PC-3 (cell line): ENCODE measurements at regions not wholly inside any gene's neighbourhood (a gene's known extent, or its start where the extent isn't known, plus 50 kb on each side); places are given as distances from the start of the nearest gene placed in this dataset.

Experiments used
- ATAC-seq: fragments of 200-7000 bp; cut with Tn5 transposase; 2 replicates; pipeline ENCODE4 v1.9.1; 2020; ENCODE audit warnings: mild to moderate bottlenecking, moderate library complexity
- BruUV-seq: library from RNA; stranded (reverse); fragments of 400-500 nt; replicated peaks from 2 replicates; lab custom pipeline; 2021; lab: Mats Ljungman, UMichigan
- CTCF ChIA-PET: fragments of 300-600 bp; sonication (Branson Sonifier 250); formaldehyde crosslinking; loops from one replicate; lab custom pipeline; 2022; ENCODE audit warnings: antibody characterized with exemption; lab: Charles Lee
- POLR2A ChIA-PET: fragments of 300-600 bp; sonication (Branson Sonifier 250); formaldehyde crosslinking; loops from one replicate; lab custom pipeline; 2022; ENCODE audit warnings: antibody characterized with exemption; ENCODE audit not compliant: unreplicated experiment; lab: Charles Lee
- DNase-seq: peaks from one replicate; pipeline ENCODE4 v3.0.0-alpha.2; 2015
- H2AFZ ChIP-seq: fragments of 300-600 bp; sonication (generic); 2 replicates; pipeline ENCODE4 v1.6.0; 2016; ENCODE audit warnings: antibody characterized with exemption, low read length
- H3F3A ChIP-seq: fragments of 300-600 bp; sonication (generic); one replicate; pipeline ENCODE4 v1.6.0; 2017; ENCODE audit warnings: antibody characterized with exemption, low read length, control low read depth, mild to moderate bottlenecking; ENCODE audit not compliant: unreplicated experiment
- H3K27ac ChIP-seq: fragments of 300-600 bp; sonication (generic); 2 replicates; pipeline ENCODE4 v1.5.1; 2016; ENCODE audit warnings: mild to moderate bottlenecking, low read length
- H3K27me3 ChIP-seq: fragments of 300-600 bp; sonication (generic); 2 replicates; pipeline ENCODE4 v1.6.1; 2016; ENCODE audit warnings: low read length, mixed read lengths
- H3K36me3 ChIP-seq: fragments of 300-600 bp; sonication (generic); 2 replicates; pipeline ENCODE4 v1.6.1; 2016; ENCODE audit warnings: low read depth, mixed run types, low read length, mixed read lengths
- H3K4me1 ChIP-seq: fragments of 300-600 bp; sonication (generic); 2 replicates; pipeline ENCODE4 v1.5.1; 2016; ENCODE audit warnings: low read length; ENCODE audit not compliant: insufficient read depth
- H3K4me2 ChIP-seq: fragments of 300-600 bp; sonication (generic); 2 replicates; pipeline ENCODE4 v1.6.0; 2016; ENCODE audit warnings: low read length
- H3K4me3 ChIP-seq: fragments of 300-600 bp; sonication (generic); 2 replicates; pipeline ENCODE4 v1.5.1; 2016; ENCODE audit warnings: mild to moderate bottlenecking, low read length, mixed read lengths
- H3K79me2 ChIP-seq: fragments of 300-600 bp; sonication (generic); 2 replicates; pipeline ENCODE4 v1.6.1; 2017; ENCODE audit warnings: low read length, mixed read lengths
- H3K9ac ChIP-seq: fragments of 300-600 bp; sonication (generic); 2 replicates; pipeline ENCODE4 v1.6.0; 2016; ENCODE audit warnings: mild to moderate bottlenecking, low read length
- H3K9me2 ChIP-seq: fragments of 300-600 bp; sonication (generic); replicated peaks from 2 replicates; pipeline ENCODE4 v1.6.1; 2016; ENCODE audit warnings: mixed run types, low read length, mixed read lengths
- H3K9me3 ChIP-seq: fragments of 300-600 bp; sonication (generic); 2 replicates; pipeline ENCODE4 v1.6.1; 2016; ENCODE audit warnings: low read length, mixed read lengths
- H4K20me1 ChIP-seq: fragments of 300-600 bp; sonication (generic); 2 replicates; pipeline ENCODE4 v1.6.1; 2016; ENCODE audit warnings: low read length, mixed read lengths
- EZH2 ChIP-seq: fragments of 300-600 bp; sonication (generic); IDR thresholded peaks from one replicate; pipeline ENCODE4 v1.6.1; 2017; ENCODE audit warnings: antibody characterized with exemption, mild to moderate bottlenecking, low read length; ENCODE audit not compliant: unreplicated experiment
- EZH2phosphoT487 ChIP-seq: fragments of 300-600 bp; sonication (generic); IDR thresholded peaks from 2 replicates; pipeline ENCODE4 v1.6.1; 2018; ENCODE audit warnings: mild to moderate bottlenecking, antibody characterized with exemption, low read length, borderline replicate concordance
- intact Hi-C: fragments of 100-400 bp; cut with micrococcal nuclease; formaldehyde crosslinking; loops from 2 replicates; pipeline ENCODE4 v1.9.0; 2023
- TF ChIP-seq, protein P1 (sequence below): fragments of 300-600 bp; sonication (generic); conservative IDR thresholded peaks from 2 replicates; pipeline ENCODE4 v1.5.1; 2017; ENCODE audit warnings: antibody characterized with exemption, low read depth, mild to moderate bottlenecking, low read length

DNA sequence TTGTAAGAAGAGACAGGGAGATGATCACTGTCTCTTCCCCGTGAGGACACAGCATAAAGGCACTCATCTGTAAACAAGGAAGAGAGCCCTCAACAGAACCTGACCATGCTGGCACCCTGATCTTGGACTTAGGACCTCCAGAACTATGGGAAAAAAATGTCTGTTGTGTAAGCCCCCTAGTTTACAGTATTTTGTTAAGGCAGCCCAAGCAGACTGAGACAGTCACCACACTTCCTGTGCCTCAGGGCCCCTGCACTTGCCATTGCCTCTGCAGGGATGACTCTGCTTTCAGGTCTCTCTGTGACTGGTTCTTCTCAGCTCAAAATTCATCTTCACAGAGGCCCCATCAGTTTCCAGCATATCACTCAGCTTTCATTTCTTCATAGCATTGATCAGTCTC is 372.1 kb downstream of the TLE1 start:
- Histone ChIP-seq H3K4me3 (no peak overlapping the region), H3K27me3 (no peaks in the 10 kb centered on the region), H2AFZ (no peak overlapping the region), H4K20me1 (no peaks in the 10 kb centered on the region), H3K36me3 (no peaks in the 10 kb centered on the region), H3K9ac (no peak overlapping the region), H3F3A (no peaks in the 10 kb centered on the region), H3K4me1 (peaks cover 14% of the 10 kb centered on the region), H3K4me2 (no peak overlapping the region), H3K9me3 (no peaks in the 10 kb centered on the region), H3K79me2 (no peaks in the 10 kb centered on the region), H3K27ac (no peak overlapping the region), H3K9me2 (no peaks in the 10 kb centered on the region)
- POLR2A ChIA-PET, result no interaction called here
- CTCF ChIA-PET, result no interaction called here
- no peak for DNase-seq
- intact Hi-C loops, result loop anchor here (10.0 kb wide), 1 partner anchor 178 kb away; no protein-coding TSS in a partner anchor
- no TSS peak for BruUV-seq
- ATAC-seq, result no peak
- no peak for TF ChIP-seq EZH2
- TF ChIP-seq EZH2phosphoT487, result no peak
- TF ChIP-seq, protein P1, sequence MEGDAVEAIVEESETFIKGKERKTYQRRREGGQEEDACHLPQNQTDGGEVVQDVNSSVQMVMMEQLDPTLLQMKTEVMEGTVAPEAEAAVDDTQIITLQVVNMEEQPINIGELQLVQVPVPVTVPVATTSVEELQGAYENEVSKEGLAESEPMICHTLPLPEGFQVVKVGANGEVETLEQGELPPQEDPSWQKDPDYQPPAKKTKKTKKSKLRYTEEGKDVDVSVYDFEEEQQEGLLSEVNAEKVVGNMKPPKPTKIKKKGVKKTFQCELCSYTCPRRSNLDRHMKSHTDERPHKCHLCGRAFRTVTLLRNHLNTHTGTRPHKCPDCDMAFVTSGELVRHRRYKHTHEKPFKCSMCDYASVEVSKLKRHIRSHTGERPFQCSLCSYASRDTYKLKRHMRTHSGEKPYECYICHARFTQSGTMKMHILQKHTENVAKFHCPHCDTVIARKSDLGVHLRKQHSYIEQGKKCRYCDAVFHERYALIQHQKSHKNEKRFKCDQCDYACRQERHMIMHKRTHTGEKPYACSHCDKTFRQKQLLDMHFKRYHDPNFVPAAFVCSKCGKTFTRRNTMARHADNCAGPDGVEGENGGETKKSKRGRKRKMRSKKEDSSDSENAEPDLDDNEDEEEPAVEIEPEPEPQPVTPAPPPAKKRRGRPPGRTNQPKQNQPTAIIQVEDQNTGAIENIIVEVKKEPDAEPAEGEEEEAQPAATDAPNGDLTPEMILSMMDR, result no peak

DNA sequence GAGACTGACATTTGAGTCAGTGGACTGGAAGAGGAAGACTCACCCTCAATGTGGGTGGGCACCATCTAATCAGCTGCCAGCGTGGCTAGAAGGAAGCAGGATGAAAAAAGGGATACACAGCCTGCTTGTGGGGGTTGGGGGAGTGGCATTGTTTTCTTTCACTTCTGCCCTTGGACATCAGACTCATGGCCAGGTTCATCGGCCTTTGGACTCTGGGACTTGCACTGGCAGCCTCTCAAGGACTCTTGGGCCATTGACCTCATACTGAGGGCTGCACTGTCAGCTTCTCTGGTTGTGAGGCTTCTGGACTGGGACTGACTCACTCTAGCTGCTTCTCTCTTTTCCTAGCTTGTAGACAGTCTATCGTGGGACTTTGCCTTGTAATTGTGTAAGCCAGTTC is 374.9 kb downstream of the TLE1 start:
- intact Hi-C loops, result loop anchor here (10.0 kb wide), 1 partner anchor 180 kb away; no protein-coding TSS in a partner anchor
- H3K27me3 ChIP-seq, result no peaks in the 10 kb centered on the region
- ATAC-seq (no peak), DNase-seq (no peak)
- H3K79me2 ChIP-seq, result no peaks in the 10 kb centered on the region
- H2AFZ ChIP-seq, result no peak overlapping the region
- no peak overlapping the region for H3K4me3 ChIP-seq
- no peaks in the 10 kb centered on the region for H3K9me2 ChIP-seq
- BruUV-seq, result no TSS peak
- no peak overlapping the region for H3K4me2 ChIP-seq
- no peak overlapping the region for H3K27ac ChIP-seq
- ChIA-PET CTCF (no interaction called here), POLR2A (no interaction called here)
- no peak overlapping the region for H3K9ac ChIP-seq
- H4K20me1 ChIP-seq, result no peaks in the 10 kb centered on the region
- TF ChIP-seq EZH2 (no peak), EZH2phosphoT487 (no peak)
- TF ChIP-seq, protein P1, result no peak
- no peaks in the 10 kb centered on the region for H3F3A ChIP-seq
- H3K36me3 ChIP-seq, result no peaks in the 10 kb centered on the region
- peaks cover 14% of the 10 kb centered on the region for H3K4me1 ChIP-seq
- H3K9me3 ChIP-seq, result no peaks in the 10 kb centered on the region

DNA sequence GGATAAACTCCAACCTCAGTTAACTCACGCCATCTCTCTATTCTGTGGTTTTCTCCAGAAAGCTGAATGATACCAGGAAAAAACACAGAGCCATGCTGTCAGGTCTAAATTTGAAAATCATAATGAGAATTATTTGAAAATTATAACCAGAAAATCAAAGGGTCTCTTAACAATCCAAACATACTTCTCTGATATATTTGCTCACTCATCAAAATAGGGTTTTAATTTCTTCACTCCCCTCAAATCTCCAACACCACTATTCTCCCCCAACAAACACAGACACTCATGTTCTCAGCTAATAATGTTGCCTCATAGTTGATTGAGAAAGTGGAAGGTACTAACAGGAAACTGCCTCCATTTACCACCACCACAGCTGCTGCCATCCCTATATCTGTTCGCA is 375.5 kb downstream of the TLE1 start:
- Histone ChIP-seq H3K4me1 (peaks cover 12% of the 10 kb centered on the region), H2AFZ (no peak overlapping the region), H3K79me2 (no peaks in the 10 kb centered on the region), H3K9me3 (no peaks in the 10 kb centered on the region), H3K4me2 (no peak overlapping the region), H3K36me3 (no peaks in the 10 kb centered on the region), H3K9ac (no peak overlapping the region), H4K20me1 (no peaks in the 10 kb centered on the region), H3K4me3 (no peak overlapping the region), H3K9me2 (no peaks in the 10 kb centered on the region), H3K27me3 (no peaks in the 10 kb centered on the region), H3F3A (no peaks in the 10 kb centered on the region), H3K27ac (no peak overlapping the region)
- DNase-seq (no peak), ATAC-seq (no peak)
- ChIA-PET POLR2A (no interaction called here), CTCF (no interaction called here)
- TF ChIP-seq, protein P1, result no peak
- TF ChIP-seq EZH2phosphoT487 (no peak), EZH2 (no peak)
- no TSS peak for BruUV-seq
- intact Hi-C loops, result loop anchor here (10.0 kb wide), 1 partner anchor 181 kb away; no protein-coding TSS in a partner anchor
